GM18868 (cell line): ENCODE measurements at regions not wholly inside any gene's neighbourhood (a gene's known extent, or its start where the extent isn't known, plus 50 kb on each side); places are given as distances from the start of the nearest gene placed in this dataset.
A peak's percentile ranks its signal among the peaks of the same experiment; 100 is the strongest.
"Not testable (repeated sequence)": the region's sequence is repeated elsewhere in the genome, so short reads cannot be mapped to it uniquely, and the experiment has no call there.

Experiments used
- ATAC-seq: cut with Tn5 transposase; IDR thresholded peaks from one replicate; pipeline ENCODE4 v1.9.1; 2021; ENCODE audit warnings: mild to moderate bottlenecking, moderate library complexity; ENCODE audit not compliant: unreplicated experiment

- ATAC-seq: no peak
Measured at GRCh38 chr2:199040522-199040921, 417.2 kb downstream of the SATB2 start.

- ATAC-seq: not testable (repeated sequence)
Measured at GRCh38 chr2:199033761-199034160, 424.0 kb downstream of the SATB2 start.

DNA sequence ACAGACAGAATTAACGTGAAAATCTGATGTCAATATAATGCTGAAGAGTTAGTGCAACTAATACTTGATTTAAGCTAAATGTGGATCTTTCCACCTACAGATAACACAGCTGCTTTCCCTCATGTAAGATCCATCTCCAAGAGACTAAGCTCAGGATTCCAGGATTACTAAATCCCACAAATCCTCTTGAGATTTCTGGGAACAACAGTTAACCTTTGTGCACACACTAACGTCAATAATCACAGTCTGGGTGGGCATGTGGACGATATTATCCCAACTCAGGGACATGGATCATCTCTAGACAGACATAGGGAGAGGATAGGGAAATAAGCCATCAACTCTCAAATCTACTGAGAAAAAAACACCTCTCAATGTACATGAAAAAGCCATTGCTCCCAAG, 432.6 kb downstream of the SATB2 start:
- ATAC-seq: no peak

- no peak for ATAC-seq
Measured at GRCh38 chr2:199024224-199024623, 433.5 kb downstream of the SATB2 start.

DNA sequence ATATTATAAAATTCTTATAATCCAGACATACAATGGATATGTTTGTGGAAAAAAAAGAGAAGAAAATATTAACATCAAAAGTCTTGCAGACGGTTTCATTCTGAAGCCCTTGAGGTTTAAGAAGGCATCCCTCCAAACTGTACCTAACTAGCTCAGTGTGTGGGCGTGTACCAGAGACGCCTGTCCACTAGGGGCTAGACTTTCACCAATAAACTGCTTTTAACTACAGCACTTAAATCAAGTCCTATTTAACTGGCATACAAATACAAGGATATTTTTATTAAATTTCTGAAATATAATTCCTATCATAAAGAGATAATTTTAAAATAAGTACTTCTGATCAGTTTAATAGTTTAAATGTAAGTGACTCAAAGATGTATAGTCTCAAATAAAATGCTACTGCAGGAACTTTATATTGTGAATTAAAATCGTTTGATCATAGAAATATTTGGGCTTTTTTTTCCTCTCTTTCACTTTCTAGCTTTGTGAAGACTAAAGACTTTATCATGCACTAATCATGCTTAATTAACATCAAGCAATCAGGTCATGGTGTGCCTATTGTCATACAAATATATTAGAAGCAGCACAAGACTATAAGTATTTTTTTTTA, 437.7 kb downstream of the SATB2 start:
- peak; percentile 45 for ATAC-seq

GRCh38 chr2:199018826-199019225, 438.9 kb downstream of the SATB2 start:
- no peak for ATAC-seq

DNA sequence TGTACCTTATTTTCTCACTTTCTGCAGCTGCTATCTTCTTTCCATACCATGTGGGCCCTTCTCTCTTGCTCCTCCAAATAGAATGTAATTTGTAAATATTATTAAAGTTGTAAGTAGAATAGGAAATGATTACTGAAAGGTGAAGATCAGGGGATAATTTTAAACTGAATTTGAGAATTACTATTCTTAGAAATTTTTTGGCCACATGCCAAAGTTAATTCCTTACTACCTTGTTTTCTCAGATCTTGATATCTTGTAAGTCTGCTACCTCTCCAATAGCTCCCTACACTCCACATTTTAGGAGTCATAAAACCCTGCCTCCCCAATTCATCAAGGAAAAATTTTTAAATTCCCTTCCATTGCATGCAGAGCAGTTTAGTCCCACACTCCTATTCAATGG, 442.7 kb downstream of the SATB2 start:
- no peak for ATAC-seq

DNA sequence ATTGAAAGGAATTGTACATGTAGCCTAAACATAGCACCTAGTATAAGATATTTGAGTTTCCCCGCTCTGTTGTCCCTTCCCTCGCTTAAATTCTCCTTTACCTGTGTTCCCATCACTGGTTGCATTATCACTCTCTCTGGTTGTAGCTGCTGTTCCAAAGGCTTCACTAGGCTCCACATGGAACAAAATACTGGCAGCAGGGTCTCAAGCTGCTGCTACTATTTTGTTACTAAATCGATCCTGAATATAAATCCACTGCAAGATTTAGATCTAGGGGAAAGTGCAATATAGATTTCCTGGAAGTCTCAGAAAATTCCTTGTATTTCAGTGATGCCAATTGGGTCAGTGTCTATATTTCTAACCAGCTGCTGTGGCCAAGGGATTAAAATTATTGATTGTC, 443.5 kb downstream of the SATB2 start:
- no peak for ATAC-seq

DNA sequence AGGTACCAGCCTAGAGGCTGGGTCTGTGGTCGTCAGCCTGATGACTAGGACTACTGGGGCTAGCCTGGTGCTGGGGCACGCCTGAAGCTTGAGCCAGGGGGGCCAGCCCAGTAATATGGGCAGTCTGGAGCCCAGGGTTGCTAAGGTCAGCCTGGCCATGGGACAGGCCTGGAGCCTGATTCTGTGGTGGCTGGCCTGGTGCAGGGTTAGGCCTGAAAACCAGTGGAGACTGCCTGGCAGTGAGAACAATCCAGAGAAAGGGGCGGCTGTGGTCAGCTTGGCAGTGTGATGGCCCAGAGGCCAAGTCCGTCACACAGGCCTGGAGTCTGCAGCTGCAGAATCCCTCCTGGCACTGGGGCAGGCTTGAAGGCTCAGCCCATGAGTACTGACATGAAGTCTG, 445.8 kb downstream of the SATB2 start:
- ATAC-seq: no peak

DNA sequence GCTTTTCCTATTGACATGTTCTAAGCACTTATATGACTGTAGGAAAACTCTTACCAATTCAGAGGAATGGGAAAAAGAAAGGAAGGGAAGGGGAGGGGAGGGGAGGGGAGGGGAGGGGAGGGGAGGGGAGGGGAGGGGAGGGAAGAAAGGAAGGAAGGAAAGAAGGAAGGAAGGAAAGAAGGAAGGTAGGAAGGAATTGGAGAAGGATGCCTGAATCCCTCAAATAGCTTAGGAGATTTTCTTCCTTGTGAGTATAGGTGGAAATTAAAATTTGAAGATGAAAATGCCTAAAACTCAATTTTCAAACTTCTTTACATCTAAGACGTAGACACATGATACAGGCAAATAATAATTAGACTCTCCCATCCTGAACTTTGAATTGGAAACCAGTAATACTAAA, 463.1 kb downstream of the SATB2 start:
- no peak for ATAC-seq

DNA sequence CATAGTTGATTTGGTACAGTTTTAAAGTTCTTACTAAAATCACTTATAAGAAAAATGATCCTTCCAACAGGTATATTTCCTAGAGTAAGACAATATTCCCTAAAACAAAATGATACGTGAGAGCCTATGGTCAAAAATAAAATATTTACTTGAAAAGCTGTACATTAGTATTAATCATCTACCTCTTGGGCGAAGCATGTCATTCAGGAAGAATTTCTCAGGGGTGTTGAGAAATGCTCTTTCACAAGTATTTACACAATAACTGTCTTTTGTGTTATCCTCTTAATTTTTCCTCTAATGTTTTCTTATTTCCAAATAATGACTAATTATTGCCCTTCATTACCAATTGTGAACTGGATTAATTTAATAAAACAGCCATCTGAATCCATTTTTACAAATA, 466.3 kb downstream of the SATB2 start:
- ATAC-seq: no peak

DNA sequence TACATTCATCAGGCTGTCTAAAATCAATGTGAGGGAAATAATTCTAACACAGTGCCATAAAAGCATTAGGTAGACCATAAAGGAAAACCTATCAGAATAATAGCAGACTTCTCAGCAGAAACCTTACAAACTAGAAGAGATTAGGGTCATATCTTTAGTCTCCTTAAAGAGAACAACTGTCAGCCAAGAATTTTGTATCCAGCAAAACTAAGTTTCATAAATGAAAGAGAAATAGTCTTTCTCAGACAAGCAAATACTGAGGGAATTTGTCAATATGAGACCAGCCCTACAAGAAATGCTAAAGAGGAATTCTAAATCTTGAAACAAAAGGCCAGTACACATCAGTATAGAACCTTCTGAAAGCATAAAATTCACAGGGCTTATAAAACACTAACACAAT, 482.0 kb downstream of the SATB2 start:
- no peak for ATAC-seq

DNA sequence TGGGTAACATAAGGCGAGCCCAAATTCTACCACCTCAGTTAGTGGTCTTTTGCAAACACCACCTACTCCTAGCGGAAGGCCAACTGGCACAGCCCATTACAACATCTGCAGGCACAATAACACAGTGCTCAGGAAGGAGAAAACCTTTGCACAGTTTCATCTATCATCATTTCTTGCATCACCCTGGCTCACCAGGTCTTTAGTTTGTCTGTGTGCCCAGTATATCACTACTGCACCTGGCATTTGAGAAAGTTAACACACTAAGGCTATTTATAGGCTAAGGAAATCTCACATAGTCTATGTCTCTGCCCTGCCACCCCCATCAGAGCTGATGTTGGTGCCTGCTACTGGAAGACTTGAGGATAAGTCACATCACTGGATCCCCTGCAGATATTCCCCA, 484.0 kb downstream of the SATB2 start:
- ATAC-seq: no peak

DNA sequence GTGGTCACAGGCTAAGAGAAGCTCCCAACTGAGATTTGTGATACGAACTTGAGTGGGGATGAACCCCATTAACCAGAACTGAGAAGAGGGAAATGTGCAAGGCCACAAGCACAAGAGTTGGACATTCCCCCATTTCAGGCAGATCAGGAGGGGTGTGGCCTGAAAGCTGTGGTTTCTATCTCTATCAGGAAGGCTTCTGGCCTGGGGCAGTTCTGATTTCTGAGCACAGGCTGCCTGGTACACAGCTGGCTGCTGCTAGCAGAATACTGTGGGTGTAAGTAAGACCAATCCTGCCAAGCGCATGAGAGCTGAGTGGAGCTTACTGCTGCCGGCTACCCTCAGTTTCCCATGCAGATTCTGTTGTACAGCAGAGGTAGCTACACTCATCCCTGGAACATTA, 484.6 kb downstream of the SATB2 start:
- peak; percentile 52 for ATAC-seq

DNA sequence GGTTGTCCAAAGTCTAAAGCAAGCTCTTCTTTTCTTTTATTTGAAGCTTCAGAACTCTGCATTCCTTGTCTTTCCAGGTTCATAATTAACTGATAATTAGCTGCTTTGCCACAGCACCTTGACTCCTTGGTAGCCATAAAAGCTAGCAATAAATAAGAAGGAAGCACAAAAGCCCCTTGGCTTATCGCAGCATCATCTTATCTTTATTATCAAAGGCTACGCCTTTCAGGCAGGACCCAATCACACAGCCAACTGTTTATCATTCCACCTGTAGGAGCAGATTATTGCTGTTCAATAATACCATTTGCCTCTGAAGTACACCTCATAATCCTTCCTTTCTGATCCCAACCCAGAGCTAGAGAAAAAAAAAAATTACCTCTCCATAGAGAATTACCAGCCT, 489.2 kb downstream of the SATB2 start:
- ATAC-seq: no peak

GRCh38 chr2:198966269-198966668, 491.5 kb downstream of the SATB2 start:
- no peak for ATAC-seq

DNA sequence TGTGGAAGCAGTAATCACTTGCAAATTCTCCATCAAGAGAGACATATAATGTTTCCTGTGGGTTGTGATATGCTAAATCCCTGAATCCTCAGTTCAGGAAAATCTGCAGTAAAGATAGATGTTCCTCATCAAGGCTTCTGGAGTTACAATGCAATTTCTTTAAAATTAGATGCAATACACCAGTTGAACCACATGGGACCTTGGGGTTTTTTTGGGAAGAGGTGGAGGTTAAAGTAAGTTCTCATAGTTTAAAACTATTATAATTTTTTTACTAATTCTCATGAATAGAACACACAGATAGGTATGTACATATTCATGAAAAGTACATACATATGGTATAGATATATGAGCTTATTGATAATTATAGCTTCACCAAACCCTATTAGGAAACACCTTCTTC, 496.2 kb downstream of the SATB2 start:
- ATAC-seq: no peak

- no peak for ATAC-seq
Measured at GRCh38 chr2:198957181-198957580, 500.6 kb downstream of the SATB2 start.

- no peak for ATAC-seq
Measured at GRCh38 chr2:198953328-198953727, 504.4 kb downstream of the SATB2 start.

GRCh38 chr2:198950803-198951202, 506.9 kb downstream of the SATB2 start:
- no peak for ATAC-seq

GRCh38 chr2:198945496-198945895, 512.2 kb downstream of the SATB2 start:
- no peak for ATAC-seq

- no peak for ATAC-seq
Measured at GRCh38 chr2:198930170-198930569, 527.6 kb downstream of the SATB2 start.

DNA sequence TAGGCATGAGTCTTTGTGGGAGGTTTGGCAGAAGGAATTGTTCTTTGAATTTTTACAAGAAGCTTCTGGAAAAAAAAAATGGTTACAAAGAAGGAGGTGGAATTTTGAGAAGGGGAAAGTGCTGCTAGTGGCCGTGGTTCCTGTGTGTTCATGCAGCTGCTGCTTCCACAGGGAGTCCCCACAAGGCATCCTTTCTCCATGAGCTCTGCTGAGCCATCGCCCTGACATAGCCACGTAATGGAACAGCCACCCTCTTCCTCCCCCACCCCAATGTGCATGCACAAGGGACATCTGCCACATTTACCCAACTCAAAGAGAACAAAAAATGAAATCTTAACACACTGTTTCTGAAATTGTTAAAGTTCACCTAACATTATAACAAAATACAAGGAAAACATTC, 529.7 kb downstream of the SATB2 start:
- no peak for ATAC-seq
